BLaER1 (cell line): ENCODE measurements at regions not wholly inside any gene's neighbourhood (a gene's known extent, or its start where the extent isn't known, plus 50 kb on each side); places are given as distances from the start of the nearest gene placed in this dataset.

Source experiments
- H3K27ac ChIP-seq: shearing (Covaris generic); formaldehyde crosslinking; 2 replicates; pipeline ENCODE4 v1.8.1; 2022
- H3K27me3 ChIP-seq: shearing (Covaris generic); formaldehyde crosslinking; 2 replicates; pipeline ENCODE4 v1.8.1; 2022
- H3K36me3 ChIP-seq: shearing (Covaris generic); formaldehyde crosslinking; 2 replicates; pipeline ENCODE4 v1.8.1; 2022
- H3K4me1 ChIP-seq: shearing (Covaris generic); formaldehyde crosslinking; 2 replicates; pipeline ENCODE4 v1.8.1; 2022
- H3K4me2 ChIP-seq: shearing (Covaris generic); formaldehyde crosslinking; 2 replicates; pipeline ENCODE4 v1.8.1; 2022
- H3K4me3 ChIP-seq: shearing (Covaris generic); formaldehyde crosslinking; 2 replicates; pipeline ENCODE4 v1.8.1; 2022
- H3K9ac ChIP-seq: shearing (Covaris generic); formaldehyde crosslinking; 2 replicates; pipeline ENCODE4 v1.8.1; 2022
- H3K9me3 ChIP-seq: shearing (Covaris generic); formaldehyde crosslinking; 2 replicates; pipeline ENCODE4 v1.8.1; 2022
- H4K20me1 ChIP-seq: shearing (Covaris generic); formaldehyde crosslinking; 2 replicates; pipeline ENCODE4 v1.8.1; 2022
- Cebpa-rat ChIP-seq: shearing (Covaris generic); IDR thresholded peaks from 2 replicates; pipeline ENCODE4 v1.8.1; 2022

GRCh38 chr13:82688400-82688994 lies 1193.8 kb downstream of the SLITRK1 start:
- TF ChIP-seq Cebpa-rat, result no peak
- peak overlapping the region; percentile 52; the same call in 1 of the 2 replicates for H3K27ac ChIP-seq
- H3K9ac ChIP-seq, result no peak overlapping the region; the same call in 1 of the 2 replicates

GRCh38 chr13:82687884-82688283 lies 1194.4 kb downstream of the SLITRK1 start:
- H3K4me2 ChIP-seq, result peak overlapping the region; percentile 65
- H3K4me3 ChIP-seq, result no peak overlapping the region
- peak overlapping the region; percentile 52; the same call in 1 of the 2 replicates for H3K27ac ChIP-seq
- H4K20me1 ChIP-seq, result no peaks in the 10 kb centered on the region
- H3K9me3 ChIP-seq, result no peaks in the 10 kb centered on the region
- H3K36me3 ChIP-seq, result no peaks in the 10 kb centered on the region
- H3K27me3 ChIP-seq, result no peaks in the 10 kb centered on the region
- H3K9ac ChIP-seq, result no peak overlapping the region
- H3K4me1 ChIP-seq, result peaks cover 15% of the 10 kb centered on the region
- TF ChIP-seq Cebpa-rat, result no peak

More at GRCh38 chr13:82688400-82688994, 1193.8 kb downstream of the SLITRK1 start:
- no peaks in the 10 kb centered on the region for H3K9me3 ChIP-seq
- peak overlapping the region; percentile 65 for H3K4me2 ChIP-seq
- H3K27me3 ChIP-seq, result no peaks in the 10 kb centered on the region
- peak overlapping the region; percentile 50 for H3K4me3 ChIP-seq
- peaks cover 15% of the 10 kb centered on the region for H3K4me1 ChIP-seq
- H4K20me1 ChIP-seq, result no peaks in the 10 kb centered on the region
- H3K36me3 ChIP-seq, result no peaks in the 10 kb centered on the region

GRCh38 chr13:82681535-82681934 lies 1200.7 kb downstream of the SLITRK1 start:
- Histone ChIP-seq H3K9ac (no peak overlapping the region), H3K9me3 (no peaks in the 10 kb centered on the region), H4K20me1 (no peaks in the 10 kb centered on the region), H3K4me1 (no peaks in the 10 kb centered on the region), H3K27ac (no peak overlapping the region), H3K27me3 (no peaks in the 10 kb centered on the region), H3K36me3 (no peaks in the 10 kb centered on the region), H3K4me3 (no peak overlapping the region), H3K4me2 (no peak overlapping the region)
- no peak for TF ChIP-seq Cebpa-rat

- no peaks in the 10 kb centered on the region for H3K27me3 ChIP-seq
- TF ChIP-seq Cebpa-rat, result no peak
These were observed 1204.2 kb downstream of the SLITRK1 start for GRCh38 chr13:82678052-82678451.

GRCh38 chr13:82675024-82675423 lies 1207.2 kb downstream of the SLITRK1 start:
- Histone ChIP-seq H3K9me3 (no peaks in the 10 kb centered on the region), H3K4me1 (no peaks in the 10 kb centered on the region), H3K9ac (no peak overlapping the region), H3K27ac (no peak overlapping the region), H4K20me1 (no peaks in the 10 kb centered on the region), H3K36me3 (no peaks in the 10 kb centered on the region), H3K4me2 (no peak overlapping the region), H3K27me3 (no peaks in the 10 kb centered on the region), H3K4me3 (no peak overlapping the region)
- TF ChIP-seq Cebpa-rat, result no peak

More at GRCh38 chr13:82678052-82678451, 1204.2 kb downstream of the SLITRK1 start:
- Histone ChIP-seq H3K4me1 (no peaks in the 10 kb centered on the region), H3K9me3 (no peaks in the 10 kb centered on the region), H3K4me2 (no peak overlapping the region), H3K27ac (no peak overlapping the region), H3K36me3 (no peaks in the 10 kb centered on the region), H3K4me3 (no peak overlapping the region), H3K9ac (no peak overlapping the region), H4K20me1 (no peaks in the 10 kb centered on the region)

- H3K9ac ChIP-seq, result no peak overlapping the region
- TF ChIP-seq Cebpa-rat, result no peak
- H3K27me3 ChIP-seq, result no peaks in the 10 kb centered on the region
- no peaks in the 10 kb centered on the region for H3K4me1 ChIP-seq
- H3K27ac ChIP-seq, result no peak overlapping the region
- no peaks in the 10 kb centered on the region for H3K9me3 ChIP-seq
- H4K20me1 ChIP-seq, result no peaks in the 10 kb centered on the region
- no peak overlapping the region for H3K4me2 ChIP-seq
- no peaks in the 10 kb centered on the region for H3K36me3 ChIP-seq
- no peak overlapping the region for H3K4me3 ChIP-seq
These were observed 1207.7 kb downstream of the SLITRK1 start for GRCh38 chr13:82674546-82674945.

GRCh38 chr13:82672248-82672647 lies 1210.0 kb downstream of the SLITRK1 start:
- no peaks in the 10 kb centered on the region for H3K27me3 ChIP-seq
- TF ChIP-seq Cebpa-rat, result no peak
- H3K4me3 ChIP-seq, result no peak overlapping the region

GRCh38 chr13:82664183-82664582 lies 1218.1 kb downstream of the SLITRK1 start:
- no peaks in the 10 kb centered on the region for H3K27me3 ChIP-seq
- H3K27ac ChIP-seq, result no peak overlapping the region
- no peak overlapping the region for H3K9ac ChIP-seq
- no peak overlapping the region for H3K4me2 ChIP-seq
- no peaks in the 10 kb centered on the region for H3K9me3 ChIP-seq
- TF ChIP-seq Cebpa-rat, result no peak
- no peaks in the 10 kb centered on the region for H4K20me1 ChIP-seq
- no peaks in the 10 kb centered on the region for H3K36me3 ChIP-seq
- no peak overlapping the region for H3K4me3 ChIP-seq
- H3K4me1 ChIP-seq, result no peaks in the 10 kb centered on the region

More at GRCh38 chr13:82672248-82672647, 1210.0 kb downstream of the SLITRK1 start:
- Histone ChIP-seq H3K4me1 (no peaks in the 10 kb centered on the region), H3K27ac (no peak overlapping the region), H3K9me3 (no peaks in the 10 kb centered on the region), H4K20me1 (no peaks in the 10 kb centered on the region), H3K9ac (no peak overlapping the region), H3K36me3 (no peaks in the 10 kb centered on the region), H3K4me2 (no peak overlapping the region)

GRCh38 chr13:82661126-82661525 lies 1221.1 kb downstream of the SLITRK1 start:
- H3K27me3 ChIP-seq, result no peaks in the 10 kb centered on the region
- H3K4me3 ChIP-seq, result no peak overlapping the region
- H4K20me1 ChIP-seq, result no peaks in the 10 kb centered on the region
- no peaks in the 10 kb centered on the region for H3K4me1 ChIP-seq
- TF ChIP-seq Cebpa-rat, result no peak
- no peaks in the 10 kb centered on the region for H3K9me3 ChIP-seq
- no peak overlapping the region for H3K27ac ChIP-seq
- no peak overlapping the region for H3K9ac ChIP-seq
- no peaks in the 10 kb centered on the region for H3K36me3 ChIP-seq
- H3K4me2 ChIP-seq, result no peak overlapping the region

GRCh38 chr13:82658811-82659210 lies 1223.5 kb downstream of the SLITRK1 start:
- H3K36me3 ChIP-seq, result no peaks in the 10 kb centered on the region
- TF ChIP-seq Cebpa-rat, result no peak
- no peaks in the 10 kb centered on the region for H3K4me1 ChIP-seq
- no peak overlapping the region for H3K4me3 ChIP-seq
- H3K9ac ChIP-seq, result no peak overlapping the region
- H3K9me3 ChIP-seq, result no peaks in the 10 kb centered on the region
- H3K27ac ChIP-seq, result no peak overlapping the region
- H3K27me3 ChIP-seq, result no peaks in the 10 kb centered on the region
- H4K20me1 ChIP-seq, result no peaks in the 10 kb centered on the region
- no peak overlapping the region for H3K4me2 ChIP-seq

- H3K4me2 ChIP-seq, result no peak overlapping the region
- no peaks in the 10 kb centered on the region for H3K4me1 ChIP-seq
- no peaks in the 10 kb centered on the region for H3K27me3 ChIP-seq
- no peaks in the 10 kb centered on the region for H3K36me3 ChIP-seq
- H4K20me1 ChIP-seq, result no peaks in the 10 kb centered on the region
- H3K9me3 ChIP-seq, result no peaks in the 10 kb centered on the region
- no peak overlapping the region for H3K9ac ChIP-seq
- TF ChIP-seq Cebpa-rat, result no peak
- H3K27ac ChIP-seq, result no peak overlapping the region
- no peak overlapping the region for H3K4me3 ChIP-seq
These were observed 1224.8 kb downstream of the SLITRK1 start for GRCh38 chr13:82657471-82657870.
